ENCODE measurements at regions not wholly inside any gene's neighbourhood (a gene's known extent, or its start where the extent isn't known, plus 50 kb on each side); places are given as distances from the start of the nearest gene placed in this dataset.

- H3K27me3 Mint-ChIP-seq: peaks cover 0 to 26% (median 0%) of the 10 kb centered on the region in 5 donors
- Histone ChIP-seq H3K4me3 (ENCODE audit: low read length) (no peak overlapping the region), H3K4me1 (ENCODE audit: control insufficient read depth in 2 of 2, insufficient read depth in 2 of 2, low read length in 2 of 2) (no peaks in the 10 kb centered on the region), H3K9me3 (ENCODE audit: control insufficient read depth in 2 of 3, low read length in 3 of 3) (no peaks in the 10 kb centered on the region), H3K27ac (ENCODE audit: low read depth, low read length) (no peak overlapping the region), H3K27me3 (ENCODE audit: control insufficient read depth in 2 of 2, insufficient read depth in 2 of 2, low read length in 2 of 2) (no peaks in the 10 kb centered on the region), H3K36me3 (ENCODE audit: control insufficient read depth in 2 of 3, insufficient read depth in 3 of 3, low read length in 3 of 3) (no peaks in the 10 kb centered on the region)
- no peak overlapping the region for H3K4me3 Mint-ChIP-seq
- intact Hi-C loops (cut with micrococcal nuclease): no loop called here
- no peak for DNase-seq
- POLR2A ChIA-PET: no interaction called here
- H3K27ac Mint-ChIP-seq: no peak overlapping the region
- H3K9me3 Mint-ChIP-seq: peaks cover 0 to 9% (median 1%) of the 10 kb centered on the region in 11 donors
- H3K36me3 Mint-ChIP-seq: no peaks in the 10 kb centered on the region
- no peaks in the 10 kb centered on the region for H3K4me1 Mint-ChIP-seq
- CTCF ChIA-PET: no interaction called here
- ATAC-seq: no peak
Measured at GRCh38 chr12:105921872-105922669, 216.7 kb downstream of the NUAK1 start.

DNA sequence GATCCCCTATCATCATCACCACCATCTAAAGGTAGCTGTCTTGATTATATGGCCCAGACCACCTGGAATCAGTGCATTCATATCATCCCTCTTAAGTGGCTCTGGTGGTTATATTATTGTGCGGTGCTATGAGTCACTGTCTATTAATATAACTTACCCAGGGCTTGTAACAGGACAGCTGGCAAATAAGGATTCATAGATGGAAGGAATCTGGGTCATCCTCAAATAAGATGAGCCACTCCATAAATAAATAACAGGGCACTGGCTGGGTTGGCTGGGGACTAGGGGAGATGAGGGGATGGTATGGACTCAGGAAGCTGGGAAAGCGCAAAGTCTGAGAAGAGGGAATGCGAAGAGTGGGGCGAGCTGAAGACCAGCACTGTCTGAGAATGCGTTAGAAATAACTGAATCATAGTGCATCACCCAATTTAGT is 216.1 kb downstream of the NUAK1 start:
- H3K27ac Mint-ChIP-seq: no peak overlapping the region
- H3K4me3 Mint-ChIP-seq: no peak overlapping the region
- DNase-seq (no peak), ATAC-seq (no peak)
- ChIA-PET CTCF (no interaction called here), POLR2A (no interaction called here)
- no peak overlapping the region for H3K4me3 ChIP-seq (ENCODE audit: low read length)
- H3K4me1 Mint-ChIP-seq: no peaks in the 10 kb centered on the region
- H3K27me3 ChIP-seq (ENCODE audit: control insufficient read depth in 2 of 2, insufficient read depth in 2 of 2, low read length in 2 of 2): no peaks in the 10 kb centered on the region
- intact Hi-C loops (cut with micrococcal nuclease): no loop called here
- no peaks in the 10 kb centered on the region for H3K9me3 ChIP-seq (ENCODE audit: control insufficient read depth in 2 of 3, low read length in 3 of 3)
- H3K36me3 Mint-ChIP-seq: no peaks in the 10 kb centered on the region
- no peak overlapping the region for H3K27ac ChIP-seq (ENCODE audit: low read depth, low read length)
- no peaks in the 10 kb centered on the region for H3K36me3 ChIP-seq (ENCODE audit: control insufficient read depth in 2 of 3, insufficient read depth in 3 of 3, low read length in 3 of 3)
- no peaks in the 10 kb centered on the region for H3K4me1 ChIP-seq (ENCODE audit: control insufficient read depth in 2 of 2, insufficient read depth in 2 of 2, low read length in 2 of 2)
- H3K27me3 Mint-ChIP-seq: peaks cover 0 to 23% (median 0%) of the 10 kb centered on the region in 5 donors
- H3K9me3 Mint-ChIP-seq: peaks cover 0 to 10% (median 3%) of the 10 kb centered on the region in 11 donors

DNA sequence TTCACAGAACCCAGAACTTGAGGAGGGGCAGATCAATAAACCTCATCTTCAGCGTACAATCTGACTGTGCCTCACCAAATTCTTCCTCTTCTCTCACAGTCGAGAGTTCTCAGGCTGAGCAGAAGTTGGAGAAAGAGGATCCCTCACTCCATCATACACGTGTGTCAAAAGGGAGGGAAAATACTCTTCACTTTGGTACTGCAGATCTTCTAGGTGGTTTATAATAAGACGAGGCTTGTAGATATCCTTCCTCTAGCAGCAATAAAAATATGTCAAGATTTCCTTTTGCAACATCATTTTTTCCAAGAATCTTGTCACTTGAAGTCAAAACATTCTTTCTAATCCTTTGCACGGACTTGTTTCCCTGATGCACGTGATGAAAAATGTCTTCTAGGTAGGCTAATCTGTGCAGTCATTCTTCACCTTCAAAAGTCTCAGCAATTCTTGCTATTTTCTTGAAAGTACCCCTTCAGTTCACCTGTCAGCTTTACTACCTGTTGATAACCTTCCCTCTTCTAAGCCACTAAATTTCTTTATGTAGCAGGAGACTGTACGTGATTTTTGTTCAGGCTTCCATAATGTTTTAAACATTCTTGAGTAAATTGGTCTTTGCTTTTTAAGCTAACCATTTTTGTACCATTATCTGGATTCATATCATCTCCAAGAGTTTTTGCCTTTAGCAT is 214.1 kb downstream of the NUAK1 start:
- ChIA-PET CTCF (no interaction called here), POLR2A (no interaction called here)
- Histone ChIP-seq H3K4me3 (ENCODE audit: low read length) (no peak overlapping the region), H3K36me3 (ENCODE audit: control insufficient read depth in 2 of 3, insufficient read depth in 3 of 3, low read length in 3 of 3) (no peaks in the 10 kb centered on the region), H3K9me3 (ENCODE audit: control insufficient read depth in 2 of 3, low read length in 3 of 3) (no peaks in the 10 kb centered on the region), H3K4me1 (ENCODE audit: control insufficient read depth in 2 of 2, insufficient read depth in 2 of 2, low read length in 2 of 2) (no peaks in the 10 kb centered on the region), H3K27ac (ENCODE audit: low read depth, low read length) (no peak overlapping the region), H3K27me3 (ENCODE audit: control insufficient read depth in 2 of 2, insufficient read depth in 2 of 2, low read length in 2 of 2) (no peaks in the 10 kb centered on the region)
- no peak overlapping the region for H3K27ac Mint-ChIP-seq
- H3K27me3 Mint-ChIP-seq: peaks cover 0 to 18% (median 6%) of the 10 kb centered on the region in 5 donors
- H3K36me3 Mint-ChIP-seq: no peaks in the 10 kb centered on the region
- H3K9me3 Mint-ChIP-seq: peaks cover 0 to 17% (median 6%) of the 10 kb centered on the region in 11 donors
- DNase-seq: no peak
- intact Hi-C loops (cut with micrococcal nuclease): no loop called here
- ATAC-seq: no peak
- no peak overlapping the region for H3K4me3 Mint-ChIP-seq
- H3K4me1 Mint-ChIP-seq: no peaks in the 10 kb centered on the region

GRCh38 chr12:105927564-105927963 is 211.2 kb downstream of the NUAK1 start:
- ATAC-seq (no peak), DNase-seq (no peak)
- Histone ChIP-seq H3K4me3 (ENCODE audit: low read length) (no peak overlapping the region), H3K27ac (ENCODE audit: low read depth, low read length) (no peak overlapping the region), H3K36me3 (ENCODE audit: control insufficient read depth in 2 of 3, insufficient read depth in 3 of 3, low read length in 3 of 3) (no peaks in the 10 kb centered on the region), H3K9me3 (ENCODE audit: control insufficient read depth in 2 of 3, low read length in 3 of 3) (no peaks in the 10 kb centered on the region), H3K4me1 (ENCODE audit: control insufficient read depth in 2 of 2, insufficient read depth in 2 of 2, low read length in 2 of 2) (no peaks in the 10 kb centered on the region), H3K27me3 (ENCODE audit: control insufficient read depth in 2 of 2, insufficient read depth in 2 of 2, low read length in 2 of 2) (no peaks in the 10 kb centered on the region)
- ChIA-PET POLR2A (no interaction called here), CTCF (no interaction called here)
- Mint-ChIP-seq H3K4me1 (no peaks in the 10 kb centered on the region), H3K27me3 (peaks cover 0 to 18% (median 6%) of the 10 kb centered on the region in 5 donors), H3K4me3 (no peak overlapping the region), H3K9me3 (peaks cover 0 to 17% (median 3%) of the 10 kb centered on the region in 11 donors), H3K36me3 (no peaks in the 10 kb centered on the region), H3K27ac (no peak overlapping the region)
- intact Hi-C loops (cut with micrococcal nuclease): no loop called here

- no peaks in the 10 kb centered on the region for H3K4me1 ChIP-seq (ENCODE audit: control insufficient read depth in 2 of 2, insufficient read depth in 2 of 2, low read length in 2 of 2)
- no peaks in the 10 kb centered on the region for H3K36me3 ChIP-seq (ENCODE audit: control insufficient read depth in 2 of 3, insufficient read depth in 3 of 3, low read length in 3 of 3)
- H3K9me3 ChIP-seq (ENCODE audit: control insufficient read depth in 2 of 3, low read length in 3 of 3): no peaks in the 10 kb centered on the region
- H3K4me3 ChIP-seq (ENCODE audit: low read length): no peak overlapping the region
- POLR2A ChIA-PET: no interaction called here
- Mint-ChIP-seq H3K9me3 (peaks cover 0 to 17% (median 3%) of the 10 kb centered on the region in 11 donors), H3K4me1 (no peaks in the 10 kb centered on the region), H3K27me3 (peaks cover 0 to 17% (median 6%) of the 10 kb centered on the region in 5 donors), H3K36me3 (no peaks in the 10 kb centered on the region), H3K4me3 (no peak overlapping the region), H3K27ac (no peak overlapping the region)
- no peak overlapping the region for H3K27ac ChIP-seq (ENCODE audit: low read depth, low read length)
- ATAC-seq: no peak
- DNase-seq: no peak
- intact Hi-C loops (cut with micrococcal nuclease): no loop called here
- no peaks in the 10 kb centered on the region for H3K27me3 ChIP-seq (ENCODE audit: control insufficient read depth in 2 of 2, insufficient read depth in 2 of 2, low read length in 2 of 2)
- CTCF ChIA-PET: no interaction called here
Measured at GRCh38 chr12:105928436-105928835, 210.3 kb downstream of the NUAK1 start.

GRCh38 chr12:105929192-105929591 is 209.6 kb downstream of the NUAK1 start:
- POLR2A ChIA-PET: no interaction called here
- Mint-ChIP-seq H3K4me3 (no peak overlapping the region), H3K27ac (no peak overlapping the region), H3K36me3 (no peaks in the 10 kb centered on the region), H3K4me1 (no peaks in the 10 kb centered on the region), H3K27me3 (peaks cover 0 to 19% (median 7%) of the 10 kb centered on the region in 5 donors), H3K9me3 (peaks cover 0 to 17% (median 3%) of the 10 kb centered on the region in 11 donors)
- no peak for DNase-seq
- H3K27ac ChIP-seq (ENCODE audit: low read depth, low read length): no peak overlapping the region
- no peak for ATAC-seq
- intact Hi-C loops (cut with micrococcal nuclease): no loop called here
- H3K4me3 ChIP-seq (ENCODE audit: low read length): no peak overlapping the region
- H3K36me3 ChIP-seq (ENCODE audit: control insufficient read depth in 2 of 3, insufficient read depth in 3 of 3, low read length in 3 of 3): no peaks in the 10 kb centered on the region
- CTCF ChIA-PET: no interaction called here
- H3K4me1 ChIP-seq (ENCODE audit: control insufficient read depth in 2 of 2, insufficient read depth in 2 of 2, low read length in 2 of 2): no peaks in the 10 kb centered on the region
- H3K9me3 ChIP-seq (ENCODE audit: control insufficient read depth in 2 of 3, low read length in 3 of 3): no peaks in the 10 kb centered on the region
- no peaks in the 10 kb centered on the region for H3K27me3 ChIP-seq (ENCODE audit: control insufficient read depth in 2 of 2, insufficient read depth in 2 of 2, low read length in 2 of 2)

All from naive thymus-derived CD4-positive, alpha-beta T cell (primary cell).